ENCODE measurements at regions not wholly inside any gene's neighbourhood (a gene's known extent, or its start where the extent isn't known, plus 50 kb on each side); places are given as distances from the start of the nearest gene placed in this dataset.

DNA sequence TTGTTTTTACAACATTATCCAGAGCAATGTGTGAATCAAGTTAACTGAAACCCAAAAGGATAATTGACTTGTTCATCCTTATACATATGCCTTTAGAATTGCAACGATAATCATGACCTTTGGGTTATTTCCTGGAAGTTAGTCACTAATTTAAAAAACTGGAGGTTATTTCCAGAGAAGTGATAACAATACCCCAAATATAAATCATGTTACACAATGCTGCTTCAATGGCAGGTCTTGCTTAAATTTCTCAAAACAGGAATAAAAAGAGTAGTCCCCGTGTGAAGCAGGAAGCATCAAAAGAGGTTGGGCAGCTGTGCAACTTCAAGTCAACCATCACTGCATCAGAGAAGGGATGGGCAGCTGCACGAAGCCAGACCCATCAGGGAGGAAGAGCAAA lies 134.4 kb downstream of the EFNB2 start:
- Histone ChIP-seq H3K79me2 (replicated peaks; ENCODE audit: insufficient read depth) (no peaks in the 10 kb centered on the region), H3K4me3 (no peak overlapping the region), H3K9me2 (ENCODE audit: insufficient read depth) (peaks cover 3% of the 10 kb centered on the region; the same call in 1 of the 2 replicates), H3F3A (replicated peaks; ENCODE audit: low read depth) (no peaks in the 10 kb centered on the region), H3K4me2 (no peak overlapping the region), H3K36me3 (ENCODE audit: insufficient read depth) (no peaks in the 10 kb centered on the region), H3K4me1 (ENCODE audit: insufficient read depth) (peaks cover 22% of the 10 kb centered on the region), H3K27me3 (ENCODE audit: insufficient read depth) (no peaks in the 10 kb centered on the region), H3K27ac (ENCODE audit: low read depth) (no peak overlapping the region), H2AFZ (no peak overlapping the region), H4K20me1 (replicated peaks; ENCODE audit: insufficient read depth) (no peaks in the 10 kb centered on the region)
- no peak for DNase-seq (ENCODE audit: low spot score)
- peaks cover 31% of the 10 kb centered on the region for H3K4me1 Mint-ChIP-seq
- peaks cover 1% of the 10 kb centered on the region for H3K27me3 Mint-ChIP-seq (ENCODE audit: insufficient read depth, low read depth, poor library complexity)
- no peak for ATAC-seq
- no peak overlapping the region for H3K4me3 Mint-ChIP-seq
- H3K27ac Mint-ChIP-seq, result no peak overlapping the region
- TF ChIP-seq, protein P1, sequence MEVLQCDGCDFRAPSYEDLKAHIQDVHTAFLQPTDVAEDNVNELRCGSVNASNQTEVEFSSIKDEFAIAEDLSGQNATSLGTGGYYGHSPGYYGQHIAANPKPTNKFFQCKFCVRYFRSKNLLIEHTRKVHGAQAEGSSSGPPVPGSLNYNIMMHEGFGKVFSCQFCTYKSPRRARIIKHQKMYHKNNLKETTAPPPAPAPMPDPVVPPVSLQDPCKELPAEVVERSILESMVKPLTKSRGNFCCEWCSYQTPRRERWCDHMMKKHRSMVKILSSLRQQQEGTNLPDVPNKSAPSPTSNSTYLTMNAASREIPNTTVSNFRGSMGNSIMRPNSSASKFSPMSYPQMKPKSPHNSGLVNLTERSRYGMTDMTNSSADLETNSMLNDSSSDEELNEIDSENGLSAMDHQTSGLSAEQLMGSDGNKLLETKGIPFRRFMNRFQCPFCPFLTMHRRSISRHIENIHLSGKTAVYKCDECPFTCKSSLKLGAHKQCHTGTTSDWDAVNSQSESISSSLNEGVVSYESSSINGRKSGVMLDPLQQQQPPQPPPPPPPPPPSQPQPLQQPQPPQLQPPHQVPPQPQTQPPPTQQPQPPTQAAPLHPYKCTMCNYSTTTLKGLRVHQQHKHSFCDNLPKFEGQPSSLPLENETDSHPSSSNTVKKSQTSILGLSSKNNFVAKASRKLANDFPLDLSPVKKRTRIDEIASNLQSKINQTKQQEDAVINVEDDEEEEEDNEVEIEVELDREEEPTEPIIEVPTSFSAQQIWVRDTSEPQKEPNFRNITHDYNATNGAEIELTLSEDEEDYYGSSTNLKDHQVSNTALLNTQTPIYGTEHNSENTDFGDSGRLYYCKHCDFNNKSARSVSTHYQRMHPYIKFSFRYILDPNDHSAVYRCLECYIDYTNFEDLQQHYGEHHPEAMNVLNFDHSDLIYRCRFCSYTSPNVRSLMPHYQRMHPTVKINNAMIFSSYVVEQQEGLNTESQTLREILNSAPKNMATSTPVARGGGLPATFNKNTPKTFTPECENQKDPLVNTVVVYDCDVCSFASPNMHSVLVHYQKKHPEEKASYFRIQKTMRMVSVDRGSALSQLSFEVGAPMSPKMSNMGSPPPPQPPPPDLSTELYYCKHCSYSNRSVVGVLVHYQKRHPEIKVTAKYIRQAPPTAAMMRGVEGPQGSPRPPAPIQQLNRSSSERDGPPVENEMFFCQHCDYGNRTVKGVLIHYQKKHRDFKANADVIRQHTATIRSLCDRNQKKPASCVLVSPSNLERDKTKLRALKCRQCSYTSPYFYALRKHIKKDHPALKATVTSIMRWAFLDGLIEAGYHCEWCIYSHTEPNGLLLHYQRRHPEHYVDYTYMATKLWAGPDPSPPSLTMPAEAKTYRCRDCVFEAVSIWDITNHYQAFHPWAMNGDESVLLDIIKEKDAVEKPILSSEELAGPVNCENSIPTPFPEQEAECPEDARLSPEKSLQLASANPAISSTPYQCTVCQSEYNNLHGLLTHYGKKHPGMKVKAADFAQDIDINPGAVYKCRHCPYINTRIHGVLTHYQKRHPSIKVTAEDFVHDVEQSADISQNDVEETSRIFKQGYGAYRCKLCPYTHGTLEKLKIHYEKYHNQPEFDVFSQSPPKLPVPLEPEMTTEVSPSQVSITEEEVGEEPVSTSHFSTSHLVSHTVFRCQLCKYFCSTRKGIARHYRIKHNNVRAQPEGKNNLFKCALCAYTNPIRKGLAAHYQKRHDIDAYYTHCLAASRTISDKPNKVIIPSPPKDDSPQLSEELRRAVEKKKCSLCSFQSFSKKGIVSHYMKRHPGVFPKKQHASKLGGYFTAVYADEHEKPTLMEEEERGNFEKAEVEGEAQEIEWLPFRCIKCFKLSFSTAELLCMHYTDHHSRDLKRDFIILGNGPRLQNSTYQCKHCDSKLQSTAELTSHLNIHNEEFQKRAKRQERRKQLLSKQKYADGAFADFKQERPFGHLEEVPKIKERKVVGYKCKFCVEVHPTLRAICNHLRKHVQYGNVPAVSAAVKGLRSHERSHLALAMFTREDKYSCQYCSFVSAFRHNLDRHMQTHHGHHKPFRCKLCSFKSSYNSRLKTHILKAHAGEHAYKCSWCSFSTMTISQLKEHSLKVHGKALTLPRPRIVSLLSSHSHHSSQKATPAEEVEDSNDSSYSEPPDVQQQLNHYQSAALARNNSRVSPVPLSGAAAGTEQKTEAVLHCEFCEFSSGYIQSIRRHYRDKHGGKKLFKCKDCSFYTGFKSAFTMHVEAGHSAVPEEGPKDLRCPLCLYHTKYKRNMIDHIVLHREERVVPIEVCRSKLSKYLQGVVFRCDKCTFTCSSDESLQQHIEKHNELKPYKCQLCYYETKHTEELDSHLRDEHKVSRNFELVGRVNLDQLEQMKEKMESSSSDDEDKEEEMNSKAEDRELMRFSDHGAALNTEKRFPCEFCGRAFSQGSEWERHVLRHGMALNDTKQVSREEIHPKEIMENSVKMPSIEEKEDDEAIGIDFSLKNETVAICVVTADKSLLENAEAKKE (CRISPR knock-in tag; IDR thresholded peaks at IDR 0.05), result no peak
- TF ChIP-seq JUNB (IDR thresholded peaks at IDR 0.05; ENCODE audit: unreplicated experiment) (no peak), NANOG (IDR thresholded peaks at IDR 0.05; ENCODE audit: borderline replicate concordance) (no peak), EZH2 (IDR thresholded peaks at IDR 0.05; ENCODE audit: low read depth, unreplicated experiment) (no peak), STAT1 (IDR thresholded peaks at IDR 0.05; ENCODE audit: unreplicated experiment) (no peak), EZH2phosphoT487 (IDR thresholded peaks at IDR 0.05; ENCODE audit: unreplicated experiment) (no peak), ZNF114 (CRISPR knock-in tag; IDR thresholded peaks at IDR 0.05) (no peak), CREB1 (CRISPR knock-in tag; IDR thresholded peaks at IDR 0.05; ENCODE audit: low read depth) (no peak), POLR2AphosphoS5 (IDR thresholded peaks at IDR 0.05; ENCODE audit: low read depth) (no peak), ZNF331 (CRISPR knock-in tag; IDR thresholded peaks at IDR 0.05; ENCODE audit: low read depth) (no peak)
- TF ChIP-seq, protein P2, sequence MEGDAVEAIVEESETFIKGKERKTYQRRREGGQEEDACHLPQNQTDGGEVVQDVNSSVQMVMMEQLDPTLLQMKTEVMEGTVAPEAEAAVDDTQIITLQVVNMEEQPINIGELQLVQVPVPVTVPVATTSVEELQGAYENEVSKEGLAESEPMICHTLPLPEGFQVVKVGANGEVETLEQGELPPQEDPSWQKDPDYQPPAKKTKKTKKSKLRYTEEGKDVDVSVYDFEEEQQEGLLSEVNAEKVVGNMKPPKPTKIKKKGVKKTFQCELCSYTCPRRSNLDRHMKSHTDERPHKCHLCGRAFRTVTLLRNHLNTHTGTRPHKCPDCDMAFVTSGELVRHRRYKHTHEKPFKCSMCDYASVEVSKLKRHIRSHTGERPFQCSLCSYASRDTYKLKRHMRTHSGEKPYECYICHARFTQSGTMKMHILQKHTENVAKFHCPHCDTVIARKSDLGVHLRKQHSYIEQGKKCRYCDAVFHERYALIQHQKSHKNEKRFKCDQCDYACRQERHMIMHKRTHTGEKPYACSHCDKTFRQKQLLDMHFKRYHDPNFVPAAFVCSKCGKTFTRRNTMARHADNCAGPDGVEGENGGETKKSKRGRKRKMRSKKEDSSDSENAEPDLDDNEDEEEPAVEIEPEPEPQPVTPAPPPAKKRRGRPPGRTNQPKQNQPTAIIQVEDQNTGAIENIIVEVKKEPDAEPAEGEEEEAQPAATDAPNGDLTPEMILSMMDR (conservative IDR thresholded peaks at IDR 0.05; ENCODE audit: low read depth in 2 of 2), result no peak
- TF ChIP-seq, protein P3, sequence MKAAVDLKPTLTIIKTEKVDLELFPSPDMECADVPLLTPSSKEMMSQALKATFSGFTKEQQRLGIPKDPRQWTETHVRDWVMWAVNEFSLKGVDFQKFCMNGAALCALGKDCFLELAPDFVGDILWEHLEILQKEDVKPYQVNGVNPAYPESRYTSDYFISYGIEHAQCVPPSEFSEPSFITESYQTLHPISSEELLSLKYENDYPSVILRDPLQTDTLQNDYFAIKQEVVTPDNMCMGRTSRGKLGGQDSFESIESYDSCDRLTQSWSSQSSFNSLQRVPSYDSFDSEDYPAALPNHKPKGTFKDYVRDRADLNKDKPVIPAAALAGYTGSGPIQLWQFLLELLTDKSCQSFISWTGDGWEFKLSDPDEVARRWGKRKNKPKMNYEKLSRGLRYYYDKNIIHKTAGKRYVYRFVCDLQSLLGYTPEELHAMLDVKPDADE (IDR thresholded peaks at IDR 0.05), result no peak
- TF ChIP-seq, protein P4, sequence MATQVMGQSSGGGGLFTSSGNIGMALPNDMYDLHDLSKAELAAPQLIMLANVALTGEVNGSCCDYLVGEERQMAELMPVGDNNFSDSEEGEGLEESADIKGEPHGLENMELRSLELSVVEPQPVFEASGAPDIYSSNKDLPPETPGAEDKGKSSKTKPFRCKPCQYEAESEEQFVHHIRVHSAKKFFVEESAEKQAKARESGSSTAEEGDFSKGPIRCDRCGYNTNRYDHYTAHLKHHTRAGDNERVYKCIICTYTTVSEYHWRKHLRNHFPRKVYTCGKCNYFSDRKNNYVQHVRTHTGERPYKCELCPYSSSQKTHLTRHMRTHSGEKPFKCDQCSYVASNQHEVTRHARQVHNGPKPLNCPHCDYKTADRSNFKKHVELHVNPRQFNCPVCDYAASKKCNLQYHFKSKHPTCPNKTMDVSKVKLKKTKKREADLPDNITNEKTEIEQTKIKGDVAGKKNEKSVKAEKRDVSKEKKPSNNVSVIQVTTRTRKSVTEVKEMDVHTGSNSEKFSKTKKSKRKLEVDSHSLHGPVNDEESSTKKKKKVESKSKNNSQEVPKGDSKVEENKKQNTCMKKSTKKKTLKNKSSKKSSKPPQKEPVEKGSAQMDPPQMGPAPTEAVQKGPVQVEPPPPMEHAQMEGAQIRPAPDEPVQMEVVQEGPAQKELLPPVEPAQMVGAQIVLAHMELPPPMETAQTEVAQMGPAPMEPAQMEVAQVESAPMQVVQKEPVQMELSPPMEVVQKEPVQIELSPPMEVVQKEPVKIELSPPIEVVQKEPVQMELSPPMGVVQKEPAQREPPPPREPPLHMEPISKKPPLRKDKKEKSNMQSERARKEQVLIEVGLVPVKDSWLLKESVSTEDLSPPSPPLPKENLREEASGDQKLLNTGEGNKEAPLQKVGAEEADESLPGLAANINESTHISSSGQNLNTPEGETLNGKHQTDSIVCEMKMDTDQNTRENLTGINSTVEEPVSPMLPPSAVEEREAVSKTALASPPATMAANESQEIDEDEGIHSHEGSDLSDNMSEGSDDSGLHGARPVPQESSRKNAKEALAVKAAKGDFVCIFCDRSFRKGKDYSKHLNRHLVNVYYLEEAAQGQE (IDR thresholded peaks at IDR 0.05; ENCODE audit: unreplicated experiment), result no peak
- no peaks in the 10 kb centered on the region for H3K36me3 Mint-ChIP-seq (ENCODE audit: low read depth)
- H3K9me3 Mint-ChIP-seq, result no peaks in the 10 kb centered on the region

Data from GM23338 (cell line).